ENCODE measurements at regions not wholly inside any gene's neighbourhood (a gene's known extent, or its start where the extent isn't known, plus 50 kb on each side); places are given as distances from the start of the nearest gene placed in this dataset.

GRCh38 chr15:60120100-60120499 is 116.0 kb downstream of the FOXB1 start:
- TF ChIP-seq FOXM1 (IDR thresholded peaks at IDR 0.05; ENCODE audit: borderline replicate concordance) (no peak), ARNT (IDR thresholded peaks at IDR 0.05) (no peak), TARDBP (IDR thresholded peaks at IDR 0.05) (no peak)
- TF ChIP-seq, protein P1, sequence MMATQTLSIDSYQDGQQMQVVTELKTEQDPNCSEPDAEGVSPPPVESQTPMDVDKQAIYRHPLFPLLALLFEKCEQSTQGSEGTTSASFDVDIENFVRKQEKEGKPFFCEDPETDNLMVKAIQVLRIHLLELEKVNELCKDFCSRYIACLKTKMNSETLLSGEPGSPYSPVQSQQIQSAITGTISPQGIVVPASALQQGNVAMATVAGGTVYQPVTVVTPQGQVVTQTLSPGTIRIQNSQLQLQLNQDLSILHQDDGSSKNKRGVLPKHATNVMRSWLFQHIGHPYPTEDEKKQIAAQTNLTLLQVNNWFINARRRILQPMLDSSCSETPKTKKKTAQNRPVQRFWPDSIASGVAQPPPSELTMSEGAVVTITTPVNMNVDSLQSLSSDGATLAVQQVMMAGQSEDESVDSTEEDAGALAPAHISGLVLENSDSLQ (IDR thresholded peaks at IDR 0.05): no peak
